ENCODE measurements at regions not wholly inside any gene's neighbourhood (a gene's known extent, or its start where the extent isn't known, plus 50 kb on each side); places are given as distances from the start of the nearest gene placed in this dataset.

DNA sequence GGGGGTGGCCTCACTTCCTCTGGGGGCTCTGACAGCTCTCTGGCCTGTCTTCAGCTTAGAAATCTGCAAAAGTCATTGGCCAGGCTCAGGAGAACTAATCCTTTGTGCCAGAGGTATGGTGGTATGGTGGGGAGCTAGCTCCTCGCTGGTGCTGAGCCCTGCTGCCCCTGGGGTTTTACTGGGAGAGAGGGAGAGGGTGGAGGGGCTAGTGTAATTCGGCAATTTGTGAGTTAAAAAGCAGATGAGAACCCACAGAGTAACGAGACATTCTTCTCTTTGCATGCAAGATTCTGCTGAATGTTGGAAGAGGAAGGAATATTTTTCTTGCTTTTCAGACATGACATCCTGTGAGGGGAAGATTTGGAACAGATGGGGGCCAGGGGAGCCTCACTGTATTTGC, 65.5 kb upstream of the SPRY4 start:
- no peak overlapping the region for H2AFZ ChIP-seq
- H3K27me3 ChIP-seq (ENCODE audit: control insufficient read depth, insufficient read depth, low read length), result no peaks in the 10 kb centered on the region
- H3K36me3 ChIP-seq (ENCODE audit: control insufficient read depth, insufficient read depth, low read length), result no peaks in the 10 kb centered on the region
- H3K79me2 ChIP-seq, result no peaks in the 10 kb centered on the region
- H3K27ac ChIP-seq, result no peak overlapping the region
- no peak overlapping the region for H3K4me3 ChIP-seq (ENCODE audit: low read depth, low read length)
- H3K4me2 ChIP-seq (ENCODE audit: low read length), result no peak overlapping the region
- no peaks in the 10 kb centered on the region for H3K4me1 ChIP-seq
- H3K9me3 ChIP-seq (ENCODE audit: control insufficient read depth, low read length), result no peaks in the 10 kb centered on the region
- H3K9ac ChIP-seq, result no peak overlapping the region
- TF ChIP-seq, protein P1, sequence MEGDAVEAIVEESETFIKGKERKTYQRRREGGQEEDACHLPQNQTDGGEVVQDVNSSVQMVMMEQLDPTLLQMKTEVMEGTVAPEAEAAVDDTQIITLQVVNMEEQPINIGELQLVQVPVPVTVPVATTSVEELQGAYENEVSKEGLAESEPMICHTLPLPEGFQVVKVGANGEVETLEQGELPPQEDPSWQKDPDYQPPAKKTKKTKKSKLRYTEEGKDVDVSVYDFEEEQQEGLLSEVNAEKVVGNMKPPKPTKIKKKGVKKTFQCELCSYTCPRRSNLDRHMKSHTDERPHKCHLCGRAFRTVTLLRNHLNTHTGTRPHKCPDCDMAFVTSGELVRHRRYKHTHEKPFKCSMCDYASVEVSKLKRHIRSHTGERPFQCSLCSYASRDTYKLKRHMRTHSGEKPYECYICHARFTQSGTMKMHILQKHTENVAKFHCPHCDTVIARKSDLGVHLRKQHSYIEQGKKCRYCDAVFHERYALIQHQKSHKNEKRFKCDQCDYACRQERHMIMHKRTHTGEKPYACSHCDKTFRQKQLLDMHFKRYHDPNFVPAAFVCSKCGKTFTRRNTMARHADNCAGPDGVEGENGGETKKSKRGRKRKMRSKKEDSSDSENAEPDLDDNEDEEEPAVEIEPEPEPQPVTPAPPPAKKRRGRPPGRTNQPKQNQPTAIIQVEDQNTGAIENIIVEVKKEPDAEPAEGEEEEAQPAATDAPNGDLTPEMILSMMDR (IDR thresholded peaks at IDR 0.05), result no peak

GRCh38 chr5:142388696-142389095, 63.9 kb upstream of the SPRY4 start:
- Histone ChIP-seq H3K27ac (no peak overlapping the region), H3K79me2 (no peaks in the 10 kb centered on the region), H3K9ac (no peak overlapping the region), H3K36me3 (ENCODE audit: control insufficient read depth, insufficient read depth, low read length) (no peaks in the 10 kb centered on the region), H3K4me3 (ENCODE audit: low read depth, low read length) (no peak overlapping the region), H3K9me3 (ENCODE audit: control insufficient read depth, low read length) (no peaks in the 10 kb centered on the region), H3K4me2 (ENCODE audit: low read length) (no peak overlapping the region), H3K4me1 (no peaks in the 10 kb centered on the region), H3K27me3 (ENCODE audit: control insufficient read depth, insufficient read depth, low read length) (no peaks in the 10 kb centered on the region), H2AFZ (no peak overlapping the region)
- TF ChIP-seq, protein P1 (IDR thresholded peaks at IDR 0.05), result no peak

DNA sequence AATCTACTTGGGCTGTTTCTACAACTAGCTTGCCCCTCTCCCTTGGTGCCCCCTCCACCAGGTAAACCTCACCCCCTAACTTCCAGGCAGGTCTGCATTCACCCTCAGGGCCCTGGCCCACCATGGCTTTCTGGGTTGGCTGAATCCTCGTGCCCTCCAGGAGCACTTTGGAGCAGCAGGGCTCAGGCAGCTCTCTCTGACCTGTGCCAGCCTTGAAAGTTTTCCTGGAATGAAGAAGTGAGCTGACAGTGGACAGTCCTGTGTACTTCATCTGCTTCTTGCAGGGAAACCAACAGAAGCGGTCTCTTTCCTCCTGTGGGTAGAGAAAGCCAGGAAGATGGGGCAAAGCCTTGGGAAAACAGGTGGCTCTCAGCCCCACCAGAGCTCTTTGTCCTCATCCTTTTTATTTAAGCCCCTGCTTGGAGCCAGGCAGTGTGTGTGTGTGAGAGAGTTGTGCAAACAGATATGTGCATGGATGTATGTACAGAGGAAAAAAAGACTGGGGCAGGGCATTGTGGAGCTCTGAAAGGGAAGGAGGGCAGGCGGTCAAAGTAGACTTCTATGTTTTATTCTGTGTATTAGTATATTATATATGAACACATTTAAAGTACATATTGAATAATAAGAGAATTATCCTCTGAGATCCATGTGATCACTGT, 62.3 kb upstream of the SPRY4 start:
- Histone ChIP-seq H3K79me2 (no peaks in the 10 kb centered on the region), H3K27me3 (ENCODE audit: control insufficient read depth, insufficient read depth, low read length) (no peaks in the 10 kb centered on the region), H3K9me3 (ENCODE audit: control insufficient read depth, low read length) (no peaks in the 10 kb centered on the region), H3K27ac (no peak overlapping the region), H2AFZ (no peak overlapping the region), H3K4me1 (no peaks in the 10 kb centered on the region), H3K4me3 (ENCODE audit: low read depth, low read length) (no peak overlapping the region), H3K4me2 (ENCODE audit: low read length) (no peak overlapping the region), H3K36me3 (ENCODE audit: control insufficient read depth, insufficient read depth, low read length) (no peaks in the 10 kb centered on the region), H3K9ac (no peak overlapping the region)
- TF ChIP-seq, protein P1 (IDR thresholded peaks at IDR 0.05), result no peak

DNA sequence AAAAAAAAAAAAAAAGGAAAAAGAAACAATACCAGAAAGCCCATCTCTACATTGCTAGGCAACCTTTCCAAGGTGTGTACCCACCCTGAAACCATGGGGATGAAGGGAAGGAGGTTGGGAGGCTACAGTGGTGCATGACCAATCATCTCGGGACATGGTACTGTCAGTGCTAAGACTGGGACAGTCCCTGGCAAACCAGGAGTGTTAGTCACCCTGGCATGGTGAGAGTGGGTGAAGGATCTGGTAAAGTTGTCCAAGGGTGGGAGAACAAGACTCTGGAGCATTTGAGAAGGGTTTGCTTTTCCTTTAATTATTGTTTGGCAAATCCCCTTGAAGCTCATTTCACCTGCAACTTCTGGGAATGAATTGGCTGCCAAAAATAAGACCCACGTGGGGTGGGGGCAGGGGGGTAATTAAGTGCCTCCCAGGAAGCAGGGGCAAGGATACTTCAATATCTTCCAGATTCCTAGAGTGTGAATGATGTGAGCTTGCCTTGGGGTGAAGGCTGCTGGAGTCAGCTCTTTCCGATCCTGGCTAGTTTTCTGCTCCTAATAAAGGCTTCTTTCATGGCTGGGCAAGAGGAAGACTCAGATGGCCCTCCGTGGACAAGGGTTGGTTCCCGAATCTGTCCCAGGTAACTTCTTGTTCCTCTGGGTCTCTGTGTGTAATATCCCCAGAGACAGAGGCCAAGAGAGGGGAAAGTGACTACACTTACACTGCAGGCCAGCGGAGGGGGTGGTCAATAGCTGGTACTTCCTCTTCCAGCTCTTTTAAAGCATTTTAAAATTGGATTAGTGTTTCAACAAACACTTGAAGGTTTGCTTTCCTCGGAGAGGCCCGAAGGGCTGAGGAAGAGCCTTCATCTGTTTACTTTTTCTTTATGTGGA, 61.6 kb upstream of the SPRY4 start:
- Histone ChIP-seq H3K79me2 (no peaks in the 10 kb centered on the region), H3K27ac (no peak overlapping the region), H3K4me3 (ENCODE audit: low read depth, low read length) (no peak overlapping the region), H3K4me1 (no peaks in the 10 kb centered on the region), H2AFZ (no peak overlapping the region), H3K9ac (no peak overlapping the region), H3K9me3 (ENCODE audit: control insufficient read depth, low read length) (no peaks in the 10 kb centered on the region), H3K27me3 (ENCODE audit: control insufficient read depth, insufficient read depth, low read length) (no peaks in the 10 kb centered on the region), H3K36me3 (ENCODE audit: control insufficient read depth, insufficient read depth, low read length) (no peaks in the 10 kb centered on the region), H3K4me2 (ENCODE audit: low read length) (no peak overlapping the region)
- TF ChIP-seq, protein P1 (IDR thresholded peaks at IDR 0.05), result no peak

All from parathyroid adenoma (tissue), 2 donors.